Lower leg skin (tissue), 3 donors: ENCODE measurements at regions not wholly inside any gene's neighbourhood (a gene's known extent, or its start where the extent isn't known, plus 50 kb on each side); places are given as distances from the start of the nearest gene placed in this dataset.

ENCODE experiments used
- CTCF ChIP-seq, 3 donors: fragments of 450-650 bp; IDR thresholded peaks; one replicate each; pipeline ENCODE4 v1.5.1; 2016; ENCODE audit warnings: antibody characterized with exemption in 3 of 3, mild to moderate bottlenecking in 3 of 3, moderate library complexity in 2 of 3
- POLR2A ChIP-seq, 2 donors: fragments of 450-650 bp; IDR thresholded peaks; one replicate each; pipeline ENCODE4 v1.6.1; 2016 to 2017; ENCODE audit warnings: antibody characterized with exemption in 2 of 2, mild to moderate bottlenecking in 1 of 2, moderate library complexity in 1 of 2

DNA sequence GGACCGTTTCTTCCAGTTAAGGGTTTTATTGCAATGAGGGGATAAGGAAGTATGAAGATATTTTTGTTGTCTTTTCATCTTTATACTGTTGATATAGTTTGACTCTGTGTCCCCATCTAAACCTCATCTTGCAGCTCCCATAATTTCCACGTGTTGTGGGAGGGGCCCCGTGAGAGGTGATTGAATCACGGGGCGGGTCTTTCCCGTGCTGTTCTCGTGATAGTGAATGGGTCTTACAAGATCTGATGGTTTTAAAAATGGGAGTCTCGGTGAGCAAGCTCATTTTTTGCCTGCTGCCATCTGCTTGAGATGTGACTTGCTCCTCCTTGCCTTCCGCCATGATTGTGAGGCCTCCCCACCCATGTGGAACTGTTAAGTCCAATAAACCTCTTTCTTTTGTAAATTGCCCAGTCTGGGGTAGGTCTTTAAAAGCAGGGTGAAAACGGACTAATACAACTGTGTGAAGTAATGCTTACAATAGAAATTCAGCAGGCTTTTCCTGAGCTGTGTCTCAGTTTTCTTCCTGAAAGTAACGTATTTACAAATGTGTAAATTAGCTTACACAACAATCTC lies 377.3 kb downstream of the SIPA1L2 start:
- TF ChIP-seq CTCF (IDR thresholded peaks at IDR 0.05) (no peak), POLR2A (IDR thresholded peaks at IDR 0.05) (no peak)
